Left ventricle myocardium superior (tissue), 1 donor: ENCODE measurements at regions not wholly inside any gene's neighbourhood (a gene's known extent, or its start where the extent isn't known, plus 50 kb on each side); places are given as distances from the start of the nearest gene placed in this dataset.
"Not testable (repeated sequence)": the region's sequence is repeated elsewhere in the genome, so short reads cannot be mapped to it uniquely, and the experiment has no call there.

Experiments
- ATAC-seq: fragments of 200-7000 bp; cut with Tn5 transposase; one replicate; pipeline ENCODE4 v1.9.1; 2020; ENCODE audit warnings: mild to moderate bottlenecking, moderate library complexity
- DNase-seq: peaks from one replicate; pipeline ENCODE4 v3.0.0-alpha.2; 2020
- intact Hi-C: fragments of 100-400 bp; cut with micrococcal nuclease; formaldehyde crosslinking; loops from one replicate; pipeline ENCODE4 v1.11.0; 2022
- donor health status: DM: no; HTN: yes; CAD: no; lungs with severe emphysema.

DNA sequence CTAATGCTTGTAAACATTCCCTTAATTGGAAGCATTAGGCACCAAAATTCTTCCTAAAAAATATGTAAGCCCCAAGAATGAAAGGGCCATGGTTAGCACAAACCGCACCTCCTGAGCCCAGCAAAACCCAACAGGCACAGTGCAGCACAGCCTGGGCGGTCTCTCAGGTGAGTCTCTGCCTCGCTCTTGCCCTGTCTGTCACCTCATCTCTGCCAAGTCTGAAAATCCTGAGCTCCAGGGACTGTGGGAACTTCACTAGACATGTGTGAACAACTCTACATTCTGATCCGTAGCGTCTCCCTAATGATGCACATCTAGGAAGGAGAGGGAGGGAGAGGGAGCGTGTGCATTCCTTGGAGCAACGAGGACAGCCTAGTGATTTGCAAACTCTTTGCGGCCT, 88.8 kb upstream of the GJB6 start:
- ATAC-seq (no peak), DNase-seq (no peak)
- intact Hi-C loops, result no loop called here

DNA sequence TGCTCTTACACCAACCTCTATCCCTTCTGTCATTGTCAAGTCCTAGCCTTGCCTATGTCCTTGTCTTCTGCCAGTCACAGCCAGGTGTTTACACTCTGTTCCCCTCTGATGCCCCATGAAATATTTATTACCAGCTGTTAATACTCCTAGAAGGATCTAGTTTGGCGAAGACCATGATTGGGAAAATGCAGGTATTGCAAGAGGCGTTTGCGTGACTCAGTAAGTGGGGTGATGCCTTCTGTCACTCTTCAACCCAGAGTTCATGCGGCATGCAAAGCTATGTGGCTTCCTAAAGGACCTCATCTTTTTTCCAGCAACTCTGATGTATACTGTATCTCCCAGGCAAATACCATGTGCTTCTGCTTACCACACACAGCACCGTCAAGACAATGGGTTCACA, 81.8 kb upstream of the GJB6 start:
- no peak for DNase-seq
- no peak for ATAC-seq
- intact Hi-C loops, result no loop called here

DNA sequence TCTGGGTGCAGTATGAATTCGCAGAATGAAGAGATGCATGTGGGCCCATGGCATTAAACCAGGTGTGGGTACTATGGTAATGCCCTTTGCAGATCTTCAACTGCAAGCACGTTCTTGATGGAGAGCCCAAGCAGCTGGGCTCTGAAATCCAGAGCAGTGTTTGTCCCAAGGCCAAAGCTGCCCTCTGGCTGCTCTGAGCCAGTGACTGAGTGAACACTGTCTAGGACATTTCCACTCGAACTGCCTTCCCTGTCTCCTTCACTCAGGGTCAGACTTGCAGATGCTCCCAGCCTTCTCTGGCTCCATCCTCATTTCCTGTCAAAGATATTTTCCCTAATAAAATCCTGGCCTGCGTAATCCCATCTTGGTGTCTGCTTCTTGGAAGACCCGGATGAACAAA, 80.2 kb upstream of the GJB6 start:
- intact Hi-C loops, result no loop called here
- DNase-seq, result no peak
- ATAC-seq, result no peak

DNA sequence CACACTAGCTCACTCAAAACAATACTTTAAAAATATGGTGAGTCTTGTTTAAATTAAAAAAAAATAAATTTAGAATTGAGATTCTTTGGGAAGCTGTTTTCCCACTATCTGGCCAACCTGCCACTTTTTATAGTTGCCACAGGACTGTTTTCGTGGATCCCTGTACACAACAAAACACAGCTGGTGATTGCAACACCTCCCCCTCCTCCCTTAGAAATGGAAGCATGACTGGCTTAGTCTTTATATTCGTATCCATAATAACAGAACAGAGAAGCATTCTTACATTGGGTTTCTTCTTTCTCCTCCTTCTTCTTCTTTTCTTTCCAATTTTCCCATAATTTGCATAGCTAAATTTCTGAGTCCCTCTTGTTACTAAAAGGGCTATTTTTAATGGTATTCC, 79.5 kb upstream of the GJB6 start:
- DNase-seq (no peak), ATAC-seq (no peak)
- intact Hi-C loops, result no loop called here

DNA sequence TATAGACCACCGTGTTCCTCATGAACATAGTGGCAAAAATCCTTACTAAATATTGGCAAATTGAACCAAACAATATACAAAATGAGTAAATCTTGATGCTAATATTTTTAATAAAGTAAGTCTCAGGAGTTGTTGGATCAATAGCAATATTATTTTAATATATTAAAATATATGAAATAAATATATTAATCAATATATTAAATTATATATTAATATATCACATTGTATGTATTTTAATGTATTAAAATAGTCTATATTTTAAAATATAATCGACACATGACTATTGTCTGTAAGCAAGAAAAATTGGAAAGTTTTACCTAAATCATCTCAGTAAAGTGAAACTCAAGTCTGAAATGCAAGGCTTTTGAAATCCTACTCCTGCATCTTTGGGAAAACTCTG, 78.9 kb upstream of the GJB6 start:
- ATAC-seq, result no peak
- no peak for DNase-seq
- intact Hi-C loops, result no loop called here

DNA sequence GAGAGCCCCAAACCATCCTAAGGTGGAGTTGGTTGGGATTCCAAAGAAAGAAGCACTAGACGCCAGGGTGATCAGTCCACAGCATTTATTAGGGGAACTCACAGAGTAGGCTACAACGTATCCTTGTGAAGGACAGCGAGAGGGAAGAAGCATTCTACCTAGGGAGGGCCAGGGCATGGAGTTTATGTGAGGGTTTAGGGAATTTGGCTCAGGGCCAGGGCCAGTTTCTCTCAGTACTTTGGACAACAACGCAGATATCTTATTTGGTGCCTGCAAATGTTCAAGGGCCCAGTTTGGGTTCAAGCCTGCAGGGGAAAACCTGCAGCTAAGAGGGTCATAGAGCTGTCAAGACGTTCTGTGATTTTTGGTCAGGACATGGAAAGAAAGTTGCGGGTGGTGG, 73.9 kb upstream of the GJB6 start:
- DNase-seq, result no peak
- ATAC-seq, result no peak
- intact Hi-C loops, result no loop called here

DNA sequence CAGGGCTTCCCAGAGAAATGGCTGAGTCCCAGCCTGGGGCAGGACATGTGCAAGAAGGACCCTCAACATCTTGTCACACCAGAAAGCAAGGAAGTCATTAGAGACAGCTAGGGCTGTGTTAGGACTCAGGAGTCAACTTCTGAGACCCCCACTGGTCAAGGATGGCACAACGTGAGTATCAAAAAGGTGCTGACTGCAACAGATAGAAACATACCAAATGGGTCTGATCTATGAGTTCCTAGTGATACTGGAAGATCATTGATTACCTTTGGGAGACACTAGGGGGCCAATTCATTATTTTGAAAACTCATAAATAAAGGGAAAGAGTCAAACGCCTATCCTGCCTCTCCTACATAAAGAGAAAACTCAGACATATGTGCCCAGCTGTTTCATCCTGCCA, 73.5 kb upstream of the GJB6 start:
- DNase-seq (no peak), ATAC-seq (no peak)
- intact Hi-C loops, result no loop called here

DNA sequence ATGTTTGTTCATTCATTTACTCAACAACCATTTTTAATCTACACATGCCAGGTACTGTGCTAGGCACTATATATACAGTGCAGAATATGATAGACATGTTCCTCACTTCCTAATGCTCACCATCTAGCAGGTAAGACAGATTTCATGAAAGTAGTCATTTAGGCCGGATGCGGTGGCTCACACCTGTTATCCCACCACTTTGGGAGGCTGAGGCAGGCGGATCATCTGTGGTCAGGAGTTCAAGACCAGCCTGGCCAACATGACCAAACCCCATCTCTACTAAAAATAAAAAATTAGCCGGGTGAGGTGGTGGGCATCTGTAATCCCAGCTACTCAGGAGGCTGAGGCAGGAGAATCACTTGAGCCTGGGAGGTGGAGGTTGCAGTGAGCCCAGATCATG, 71.9 kb upstream of the GJB6 start:
- DNase-seq, ATAC-seq, intact Hi-C loops: not testable (repeated sequence)

DNA sequence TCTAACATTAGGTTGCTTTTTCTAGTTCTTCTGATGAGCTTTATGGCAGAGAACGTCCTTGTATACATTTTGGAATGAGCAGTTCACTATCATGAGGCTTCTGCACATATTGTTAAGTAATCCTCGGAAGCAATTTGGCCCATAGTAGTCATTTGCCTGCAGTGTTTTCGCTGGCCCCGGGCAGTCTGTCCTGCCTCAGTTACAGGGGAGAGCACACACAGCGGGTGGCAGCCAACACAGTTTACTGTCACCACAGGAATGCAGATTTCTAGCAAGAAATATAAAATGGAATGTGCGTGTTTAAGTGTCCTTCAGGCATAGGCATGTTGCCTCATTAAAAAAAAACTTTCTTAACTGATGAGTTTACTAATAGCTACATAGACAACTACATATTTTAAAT, 71.5 kb upstream of the GJB6 start:
- DNase-seq (no peak), ATAC-seq (no peak)
- intact Hi-C loops, result no loop called here

DNA sequence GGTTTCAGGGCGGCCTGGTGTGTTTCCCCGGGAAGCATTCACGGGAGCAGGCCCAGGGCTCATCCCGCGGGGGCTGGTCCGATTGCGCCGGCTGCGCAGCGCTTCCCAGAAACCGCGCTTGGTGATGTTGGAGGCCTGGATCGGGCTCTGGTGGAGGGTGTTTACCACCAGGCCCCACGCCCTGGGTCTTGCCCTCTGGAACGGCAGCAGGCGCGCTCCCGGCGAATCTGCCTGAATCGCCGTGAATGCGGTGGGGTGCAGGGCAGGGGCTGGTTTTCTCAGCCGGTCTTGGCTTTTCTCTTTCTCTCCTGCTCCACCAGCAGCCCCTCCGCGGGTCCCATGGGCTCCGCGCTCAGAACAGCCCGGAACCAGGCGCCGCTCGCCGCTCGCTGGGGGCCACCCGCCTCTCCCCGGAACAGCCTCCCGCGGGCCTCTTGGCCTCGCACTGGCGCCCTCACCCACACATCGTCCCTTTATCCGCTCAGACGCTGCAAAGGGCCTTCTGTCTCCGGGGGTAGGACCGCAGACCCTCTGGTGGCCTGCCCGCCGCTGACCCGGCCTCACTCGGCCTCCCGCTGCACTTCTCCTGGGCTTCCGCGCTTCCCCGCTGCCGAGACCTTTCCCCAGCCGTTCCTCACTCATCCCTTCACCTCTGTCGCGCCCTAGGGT, 69.4 kb upstream of the GJB6 start:
- DNase-seq (peak; percentile 41), ATAC-seq (peak; percentile 62)
- intact Hi-C loops, result no loop called here

DNA sequence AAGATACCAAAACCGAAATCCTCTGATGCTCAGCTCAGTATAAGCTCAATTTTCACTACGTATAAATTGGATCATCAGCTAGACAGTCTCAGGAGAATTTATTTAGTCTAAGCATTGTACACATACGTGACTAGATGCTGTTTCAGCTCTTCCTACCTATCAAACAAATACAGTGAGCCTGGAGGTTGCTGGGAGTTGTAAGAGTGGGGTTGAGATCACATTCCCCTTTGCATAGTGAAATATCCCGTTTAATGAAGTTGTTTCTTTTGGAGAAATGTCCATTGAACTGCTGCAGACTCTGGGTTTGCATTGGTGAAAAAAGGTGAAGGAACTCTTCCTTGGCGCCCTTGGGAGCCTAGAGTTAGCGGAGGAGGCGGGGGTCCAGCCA, 68.9 kb upstream of the GJB6 start:
- ATAC-seq (no peak), DNase-seq (no peak)
- intact Hi-C loops, result no loop called here

DNA sequence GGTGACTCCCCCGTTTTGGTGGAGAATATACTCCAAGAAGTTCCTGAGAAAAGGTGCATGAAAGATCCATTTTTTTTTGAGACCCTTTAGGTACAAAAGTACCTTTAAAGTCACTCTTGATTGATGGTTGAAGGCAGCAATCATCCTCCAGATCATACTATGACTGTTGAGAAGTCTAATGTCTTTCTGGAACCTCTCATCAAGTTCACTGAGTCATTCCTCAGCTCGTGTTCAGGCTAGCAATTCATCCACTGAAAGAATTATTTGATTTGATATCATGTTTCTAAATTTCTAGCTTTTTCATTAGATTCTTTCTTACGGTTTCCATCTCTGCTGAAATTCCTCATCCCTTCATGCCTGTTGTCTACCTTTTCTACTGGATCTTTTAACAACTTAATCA, 65.1 kb upstream of the GJB6 start:
- ATAC-seq, result no peak
- DNase-seq, result no peak
- intact Hi-C loops, result no loop called here

DNA sequence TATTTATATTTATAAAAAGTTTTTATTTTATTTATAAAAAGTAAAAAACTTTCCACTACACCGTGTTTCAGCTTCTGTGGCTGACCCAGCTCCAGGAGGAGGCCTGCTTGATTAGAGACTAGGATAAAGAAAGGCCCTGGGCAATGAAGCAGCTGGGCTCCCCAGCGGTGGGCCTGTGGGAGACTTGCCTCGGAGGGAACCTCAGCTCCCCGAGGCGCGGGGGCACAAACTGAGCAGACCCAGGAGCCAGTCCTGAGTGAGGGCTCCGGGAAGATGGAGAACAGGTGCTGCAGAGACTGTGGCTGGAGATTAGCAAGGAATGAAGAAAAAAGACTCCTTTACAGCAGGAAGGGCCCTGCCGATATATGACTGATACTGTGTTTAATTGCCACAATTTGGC, 63.8 kb upstream of the GJB6 start:
- ATAC-seq, result no peak
- DNase-seq, result no peak
- intact Hi-C loops, result no loop called here

DNA sequence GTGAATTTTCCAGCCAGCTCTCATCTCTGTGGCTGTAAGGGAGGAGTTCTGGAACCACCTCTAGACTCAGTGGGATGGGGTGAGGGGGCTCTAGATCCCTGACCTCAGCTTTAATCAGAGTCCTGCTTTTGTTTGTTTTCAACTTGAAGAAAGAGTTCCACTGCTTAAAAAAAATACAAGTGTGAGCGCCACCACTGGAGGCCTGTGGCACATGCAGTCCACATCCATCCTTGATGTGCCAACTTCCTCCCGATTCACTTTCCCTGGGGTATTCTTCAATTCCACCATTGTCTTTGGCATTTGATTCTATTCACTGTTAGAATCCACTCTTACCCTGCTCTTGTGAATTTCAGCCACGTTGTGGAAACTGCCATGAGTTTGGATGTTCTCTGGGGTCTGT, 62.4 kb upstream of the GJB6 start:
- intact Hi-C loops, result no loop called here
- DNase-seq (no peak), ATAC-seq (no peak)

DNA sequence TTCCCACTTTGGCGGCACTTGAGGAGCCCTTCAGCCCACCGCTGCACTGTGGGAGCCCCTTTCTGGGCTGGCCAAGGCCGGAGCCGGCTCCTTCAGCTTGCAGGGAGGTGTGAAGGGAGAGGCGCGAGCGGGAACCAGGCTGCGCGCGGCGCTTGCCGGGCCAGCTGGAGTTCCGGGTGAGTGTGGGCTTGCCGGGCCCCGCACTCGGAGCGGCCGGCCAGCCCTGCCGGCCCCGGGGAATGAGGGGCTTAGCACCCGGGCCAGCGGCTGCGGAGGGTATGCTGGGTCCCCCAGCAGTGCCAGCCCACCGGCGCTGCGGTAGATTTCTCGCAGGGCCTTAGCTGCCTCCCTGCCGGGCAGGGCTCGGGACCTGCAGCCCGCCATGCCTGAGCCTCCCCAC, 60.2 kb upstream of the GJB6 start:
- intact Hi-C loops, DNase-seq, ATAC-seq: not testable (repeated sequence)

DNA sequence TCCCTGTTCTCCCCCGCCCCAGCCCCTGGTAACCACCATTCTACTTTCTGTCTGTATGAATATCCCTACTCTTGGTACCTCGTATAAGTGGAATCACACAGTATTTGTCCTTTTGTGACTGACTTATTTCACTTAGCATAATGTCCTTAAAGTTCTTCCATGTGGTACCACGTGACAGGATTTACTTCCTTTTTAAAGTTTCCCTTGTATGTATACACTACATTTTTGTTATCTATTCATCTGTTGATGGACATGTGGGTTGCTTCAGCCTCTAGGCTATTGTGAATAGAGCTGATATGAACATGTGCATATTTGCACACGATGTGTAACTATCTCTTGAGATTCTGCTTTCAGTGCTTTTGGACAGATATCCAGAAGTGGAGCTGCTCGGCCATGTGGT, 59.6 kb upstream of the GJB6 start:
- intact Hi-C loops, result no loop called here
- no peak for ATAC-seq
- no peak for DNase-seq

DNA sequence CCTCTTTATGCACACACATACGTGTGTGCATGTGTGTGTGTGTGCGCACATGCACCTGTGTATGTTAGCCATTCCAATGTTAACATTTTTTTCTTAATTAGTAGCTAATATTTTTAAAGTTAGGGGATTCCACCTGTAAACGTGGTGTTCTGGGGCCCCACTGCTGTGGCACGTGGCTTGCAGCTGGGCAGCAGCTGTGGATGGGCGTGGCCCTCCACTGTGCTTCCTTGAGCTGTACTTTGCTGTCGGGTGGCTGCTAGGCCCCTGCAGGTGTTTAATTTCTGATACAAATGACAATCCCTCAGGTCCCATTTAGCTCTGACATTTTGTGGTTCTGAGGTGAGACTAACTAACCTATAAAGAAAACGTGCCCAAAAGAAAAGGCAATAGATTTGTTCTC, 58.9 kb upstream of the GJB6 start:
- DNase-seq (no peak), ATAC-seq (no peak)
- intact Hi-C loops, result no loop called here

DNA sequence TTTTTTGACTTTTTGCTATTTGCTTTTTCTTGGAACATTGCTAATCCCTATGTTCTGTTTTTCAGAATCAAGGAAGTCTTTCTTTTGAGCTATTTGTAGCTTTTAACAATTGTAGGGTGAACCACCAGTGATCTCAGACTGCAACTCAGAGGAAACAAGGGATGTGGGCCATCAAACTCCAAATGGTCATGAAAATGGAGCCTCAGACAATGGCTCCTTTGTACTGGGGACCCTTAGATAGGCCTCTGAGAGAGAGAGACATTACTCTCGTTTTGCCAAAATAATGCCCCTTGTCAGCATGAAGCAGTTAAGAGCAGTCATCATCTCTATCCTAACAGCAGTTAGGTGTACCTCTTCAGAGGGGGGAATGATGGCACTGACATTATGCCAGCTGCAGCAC, 56.4 kb upstream of the GJB6 start:
- intact Hi-C loops, result no loop called here
- ATAC-seq, result no peak
- no peak for DNase-seq

DNA sequence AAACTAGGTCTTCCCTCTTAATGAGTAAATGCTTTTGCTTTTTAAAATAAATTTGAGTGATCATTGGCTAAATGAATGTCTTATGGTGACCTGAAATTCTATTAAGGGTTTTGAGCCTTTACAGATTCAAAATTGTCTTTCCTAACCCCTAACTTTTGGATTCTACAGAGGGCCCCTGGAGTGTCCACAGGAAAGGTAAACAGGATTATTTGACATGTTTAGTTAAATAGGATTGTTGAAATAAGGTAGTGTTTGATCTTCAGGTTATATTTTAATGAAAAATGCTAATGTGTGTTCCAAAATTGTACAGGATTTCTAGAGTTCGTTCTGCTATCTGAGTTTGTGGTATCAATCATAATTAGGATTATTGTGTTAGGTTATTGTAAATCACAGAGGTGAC, 55.9 kb upstream of the GJB6 start:
- intact Hi-C loops, result no loop called here
- ATAC-seq (no peak), DNase-seq (no peak)

DNA sequence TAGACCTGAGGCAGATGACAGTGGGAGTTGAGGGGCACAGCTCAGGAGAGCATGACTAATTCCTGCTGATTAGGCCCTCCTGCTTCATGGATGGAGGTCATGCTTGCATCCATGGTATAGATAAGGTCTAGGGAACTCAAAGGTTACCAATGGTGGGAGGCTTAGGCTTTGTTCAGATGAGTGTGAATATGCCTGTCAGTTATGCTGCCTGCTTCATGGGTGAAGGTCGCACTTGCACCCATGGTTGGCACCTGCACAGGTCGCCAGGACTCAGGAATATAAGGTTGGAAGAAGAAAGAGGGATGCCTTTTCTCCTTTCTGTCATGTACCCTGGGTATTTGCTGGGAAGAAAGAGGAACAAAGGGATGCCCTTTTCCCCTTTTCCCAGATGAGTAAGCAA, 53.4 kb upstream of the GJB6 start:
- DNase-seq (no peak), ATAC-seq (no peak)
- intact Hi-C loops, result no loop called here
